WI38 (cell line): ENCODE measurements at regions not wholly inside any gene's neighbourhood (a gene's known extent, or its start where the extent isn't known, plus 50 kb on each side); places are given as distances from the start of the nearest gene placed in this dataset.
A peak's percentile ranks its signal among the peaks of the same experiment; 100 is the strongest.

Source experiments
- H3K4me3 ChIP-seq: 2 replicates; pipeline ENCODE4 v1.5.1; 2011; ENCODE audit warnings: low read depth, mild to moderate bottlenecking, control low read depth, low read length
- CTCF ChIP-seq: IDR thresholded peaks from 2 replicates; pipeline ENCODE4 v1.5.1; 2012; ENCODE audit warnings: low read depth, mild to moderate bottlenecking, control low read depth, low read length

GRCh38 chr7:152537639-152538038 lies 101.8 kb upstream of the KMT2C start:
- H3K4me3 ChIP-seq = no peak overlapping the region
- TF ChIP-seq CTCF = no peak

GRCh38 chr7:152528612-152529011 lies 92.8 kb upstream of the KMT2C start:
- no peak for TF ChIP-seq CTCF
- H3K4me3 ChIP-seq = no peak overlapping the region

- no peak overlapping the region for H3K4me3 ChIP-seq
- no peak for TF ChIP-seq CTCF
These were observed 91.8 kb upstream of the KMT2C start for GRCh38 chr7:152527610-152528032.

- no peak for TF ChIP-seq CTCF
- H3K4me3 ChIP-seq = no peak overlapping the region
These were observed 88.1 kb upstream of the KMT2C start for GRCh38 chr7:152523916-152524315.

GRCh38 chr7:152522571-152523067 lies 86.8 kb upstream of the KMT2C start:
- peak overlapping the region; percentile 5 for H3K4me3 ChIP-seq

GRCh38 chr7:152521420-152522337 lies 85.9 kb upstream of the KMT2C start:
- H3K4me3 ChIP-seq = no peak overlapping the region
- no peak for TF ChIP-seq CTCF

More at GRCh38 chr7:152522571-152523067, 86.8 kb upstream of the KMT2C start:
- no peak for TF ChIP-seq CTCF

GRCh38 chr7:152520861-152521302 lies 85.1 kb upstream of the KMT2C start:
- TF ChIP-seq CTCF = no peak
- H3K4me3 ChIP-seq = no peak overlapping the region
